HUES6 (cell line): ENCODE measurements at regions not wholly inside any gene's neighbourhood (a gene's known extent, or its start where the extent isn't known, plus 50 kb on each side); places are given as distances from the start of the nearest gene placed in this dataset.

Experiments
- H3K27ac ChIP-seq: 2 replicates; pipeline ENCODE4 v1.7.0; 2013; ENCODE audit warnings: low read depth, mild to moderate bottlenecking, low read length, inconsistent platforms
- H3K27me3 ChIP-seq: 2 replicates; pipeline ENCODE4 v1.6.1; 2013; ENCODE audit warnings: low read length; ENCODE audit not compliant: control insufficient read depth, insufficient read depth
- H3K36me3 ChIP-seq: 2 replicates; pipeline ENCODE4 v1.6.1; 2013; ENCODE audit warnings: low read length; ENCODE audit not compliant: control insufficient read depth, insufficient read depth
- H3K4me1 ChIP-seq: 2 replicates; pipeline ENCODE4 v1.6.1; 2013; ENCODE audit warnings: low read length; ENCODE audit not compliant: control insufficient read depth, insufficient read depth
- H3K4me3 ChIP-seq: 2 replicates; pipeline ENCODE4 v1.5.1; 2013; ENCODE audit warnings: low read depth, low read length
- H3K9ac ChIP-seq: one replicate; pipeline ENCODE4 v1.6.1; 2013; ENCODE audit warnings: mild to moderate bottlenecking, low read length
- H3K9me3 ChIP-seq: 2 replicates; pipeline ENCODE4 v1.6.1; 2013; ENCODE audit warnings: low read depth, low read length; ENCODE audit not compliant: control insufficient read depth, insufficient read depth

DNA sequence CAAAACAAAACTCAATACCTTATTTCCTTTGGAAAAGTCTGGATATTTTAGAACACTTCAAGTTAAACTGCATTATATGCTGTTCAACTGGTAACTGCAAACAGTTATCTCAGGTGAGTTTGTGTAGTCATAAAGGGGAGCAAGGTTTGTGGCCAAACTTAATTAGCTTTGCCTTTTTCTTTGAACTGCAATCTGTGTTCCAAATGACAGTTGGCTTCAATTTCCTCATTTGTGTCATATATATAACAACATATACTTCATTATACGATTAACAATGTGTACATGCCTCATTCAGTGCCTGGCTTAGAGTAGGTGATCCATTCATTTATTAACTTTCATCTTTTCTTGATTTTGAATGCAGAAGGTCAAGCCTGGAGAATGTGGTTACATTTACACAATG, 55.8 kb downstream of the KCNE4 start:
- Histone ChIP-seq H3K9me3 (no peaks in the 10 kb centered on the region), H3K4me3 (no peak overlapping the region)

DNA sequence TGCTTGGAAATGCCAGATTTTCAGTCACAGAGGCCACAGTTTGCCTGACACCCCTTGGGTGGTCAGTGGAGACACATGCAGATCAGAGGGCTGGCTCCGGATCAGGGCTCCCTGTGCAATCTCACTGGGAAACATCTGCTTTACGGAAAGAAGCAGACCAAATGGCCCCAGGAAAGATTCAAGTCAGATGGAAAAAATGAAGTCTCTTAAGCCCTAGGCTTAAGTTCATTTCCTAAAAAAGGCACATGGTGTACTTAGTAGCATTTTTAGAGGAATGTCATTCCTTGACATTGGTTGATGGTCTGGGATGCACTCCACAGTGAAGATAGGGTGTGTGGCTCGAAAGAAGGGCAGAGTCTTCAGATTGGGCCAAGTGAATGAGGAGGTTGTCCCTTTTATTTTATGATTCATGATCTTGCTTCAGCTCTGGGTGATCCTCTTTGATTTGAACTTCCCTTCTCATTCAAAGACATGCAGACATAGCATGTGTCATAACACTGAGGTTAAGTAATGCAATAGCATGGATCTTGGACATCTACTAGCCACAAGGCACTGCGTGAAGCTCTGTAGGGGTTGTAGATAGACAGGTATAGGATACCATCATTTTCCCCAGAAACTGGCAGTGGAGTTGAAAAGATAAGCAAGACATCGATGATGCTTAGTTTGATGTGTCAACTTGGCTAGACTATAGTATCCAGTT, 56.5 kb downstream of the KCNE4 start:
- Histone ChIP-seq H3K27me3 (no peaks in the 10 kb centered on the region), H3K27ac (no peak overlapping the region), H3K9me3 (no peaks in the 10 kb centered on the region), H3K4me3 (no peak overlapping the region), H3K36me3 (no peaks in the 10 kb centered on the region), H3K9ac (no peak overlapping the region), H3K4me1 (peaks cover 7% of the 10 kb centered on the region; the same call in 1 of the 2 replicates)

More for the DNA sequence above, 55.8 kb downstream of the KCNE4 start:
- H3K9ac ChIP-seq: no peak overlapping the region
- no peaks in the 10 kb centered on the region for H3K27me3 ChIP-seq
- no peaks in the 10 kb centered on the region for H3K36me3 ChIP-seq
- H3K4me1 ChIP-seq: peaks cover 7% of the 10 kb centered on the region; the same call in 1 of the 2 replicates
- no peak overlapping the region for H3K27ac ChIP-seq

DNA sequence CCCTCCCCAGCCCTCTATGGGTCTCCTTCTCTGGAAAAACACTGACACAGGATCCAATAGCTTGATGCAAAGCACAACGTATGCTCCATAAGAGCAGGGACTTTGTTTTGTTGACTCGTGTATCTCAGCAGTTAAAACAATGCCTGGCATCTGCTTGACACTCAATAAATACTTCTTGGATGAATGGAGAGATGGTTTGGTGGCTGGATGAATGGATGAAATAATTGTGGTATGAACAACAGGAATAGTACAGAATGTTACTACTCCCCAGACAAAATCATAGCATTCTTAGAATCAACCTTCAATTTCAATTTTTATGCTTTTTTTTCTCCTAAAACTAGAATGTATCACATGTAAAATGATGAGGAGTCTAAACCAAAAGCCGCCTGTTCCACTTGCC, 57.4 kb downstream of the KCNE4 start:
- no peaks in the 10 kb centered on the region for H3K9me3 ChIP-seq
- no peaks in the 10 kb centered on the region for H3K27me3 ChIP-seq
- peaks cover 7% of the 10 kb centered on the region; the same call in 1 of the 2 replicates for H3K4me1 ChIP-seq
- H3K9ac ChIP-seq: no peak overlapping the region
- no peak overlapping the region for H3K4me3 ChIP-seq
- H3K27ac ChIP-seq: no peak overlapping the region
- no peaks in the 10 kb centered on the region for H3K36me3 ChIP-seq

DNA sequence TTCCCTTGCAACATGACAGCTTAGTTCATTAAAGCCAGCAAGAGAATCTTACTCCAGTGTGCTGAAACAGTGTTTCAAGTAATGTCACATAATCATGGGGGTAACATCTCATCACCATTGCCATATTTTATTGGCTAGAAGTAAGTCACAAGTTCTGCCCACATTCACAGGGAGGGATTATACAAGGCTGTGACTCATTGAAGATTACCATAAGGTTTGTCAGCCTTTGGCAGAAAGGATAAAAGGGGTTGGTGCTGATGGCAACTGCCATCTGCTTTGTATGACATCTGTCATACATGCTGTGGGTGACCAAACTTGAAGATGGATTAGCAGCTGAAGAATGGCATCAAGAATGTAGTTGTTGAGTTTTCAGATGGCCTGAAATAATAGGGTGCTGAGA, 61.2 kb downstream of the KCNE4 start:
- no peaks in the 10 kb centered on the region for H3K9me3 ChIP-seq
- no peak overlapping the region for H3K9ac ChIP-seq
- H3K4me3 ChIP-seq: no peak overlapping the region
- peaks cover 6% of the 10 kb centered on the region; the same call in 1 of the 2 replicates for H3K4me1 ChIP-seq
- no peaks in the 10 kb centered on the region for H3K36me3 ChIP-seq
- no peaks in the 10 kb centered on the region for H3K27me3 ChIP-seq
- no peak overlapping the region for H3K27ac ChIP-seq

DNA sequence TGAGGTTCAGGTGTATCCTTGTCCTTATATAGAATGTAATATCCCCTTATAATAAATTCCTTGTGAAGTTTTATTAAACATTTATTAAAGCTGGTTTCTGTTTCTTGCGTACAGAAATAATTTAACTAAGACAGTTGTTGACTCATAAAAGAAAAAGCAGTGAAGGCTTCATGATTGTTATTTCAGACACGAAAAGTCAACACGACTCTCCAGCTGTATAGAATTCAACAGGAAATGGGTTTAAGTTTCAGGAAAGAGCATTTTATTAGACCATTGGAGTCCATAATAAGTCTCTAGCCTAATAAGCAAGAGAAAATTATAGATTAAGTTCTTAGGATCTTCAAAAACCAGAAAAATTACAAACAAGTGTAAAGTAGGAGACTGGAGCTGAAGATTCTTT, 62.2 kb downstream of the KCNE4 start:
- no peak overlapping the region for H3K27ac ChIP-seq
- H3K9me3 ChIP-seq: no peaks in the 10 kb centered on the region
- H3K4me3 ChIP-seq: no peak overlapping the region
- H3K27me3 ChIP-seq: no peaks in the 10 kb centered on the region
- no peak overlapping the region for H3K9ac ChIP-seq
- H3K4me1 ChIP-seq: no peaks in the 10 kb centered on the region
- no peaks in the 10 kb centered on the region for H3K36me3 ChIP-seq

DNA sequence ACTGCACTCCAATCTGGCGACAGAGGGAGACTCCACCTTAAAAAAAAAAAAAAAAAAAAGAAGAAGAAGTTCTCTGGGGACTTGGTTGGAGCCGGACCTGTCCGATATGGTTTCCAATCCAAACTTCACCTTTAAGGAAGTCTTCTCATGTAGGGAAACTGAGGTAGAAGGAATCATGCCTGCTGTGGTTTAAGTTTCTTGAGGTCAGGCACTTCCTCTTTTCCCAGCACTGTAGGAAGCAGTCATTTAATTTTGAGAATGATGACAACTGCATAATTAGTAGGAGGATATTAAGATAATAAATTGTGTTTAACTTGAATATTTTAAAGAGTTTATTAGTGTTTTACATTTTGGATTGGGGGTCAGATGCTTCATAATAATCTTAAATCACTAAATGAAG, 62.9 kb downstream of the KCNE4 start:
- H3K36me3 ChIP-seq: no peaks in the 10 kb centered on the region
- no peaks in the 10 kb centered on the region for H3K27me3 ChIP-seq
- no peaks in the 10 kb centered on the region for H3K4me1 ChIP-seq
- H3K9me3 ChIP-seq: no peaks in the 10 kb centered on the region
- no peak overlapping the region for H3K9ac ChIP-seq
- H3K4me3 ChIP-seq: no peak overlapping the region
- no peak overlapping the region for H3K27ac ChIP-seq

DNA sequence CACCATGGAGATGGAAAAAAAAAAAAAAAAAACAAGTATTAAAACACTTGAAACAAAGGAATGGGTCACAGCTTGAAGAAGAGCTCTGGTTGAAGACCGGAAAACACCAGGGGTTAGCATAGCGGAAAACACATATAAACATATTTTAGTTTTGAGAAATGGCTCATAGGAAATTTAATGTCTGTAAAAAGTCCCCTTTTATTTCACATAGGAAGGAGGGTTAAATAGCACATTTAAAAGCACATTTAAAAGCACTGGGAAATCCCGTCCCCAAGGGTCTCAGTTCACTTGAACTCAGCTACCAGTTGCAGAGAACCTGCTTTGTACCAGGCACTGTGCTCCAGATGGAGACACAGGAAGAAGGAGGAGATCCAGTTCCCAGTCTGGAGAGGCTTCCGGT, 65.5 kb downstream of the KCNE4 start:
- no peak overlapping the region for H3K4me3 ChIP-seq
- H3K27me3 ChIP-seq: no peaks in the 10 kb centered on the region
- no peaks in the 10 kb centered on the region for H3K36me3 ChIP-seq
- H3K9me3 ChIP-seq: no peaks in the 10 kb centered on the region
- no peak overlapping the region for H3K27ac ChIP-seq
- no peak overlapping the region for H3K9ac ChIP-seq
- peaks cover 2% of the 10 kb centered on the region; the same call in 1 of the 2 replicates for H3K4me1 ChIP-seq

- Histone ChIP-seq H3K4me3 (no peak overlapping the region), H3K36me3 (no peaks in the 10 kb centered on the region), H3K27ac (no peak overlapping the region), H3K9ac (no peak overlapping the region), H3K9me3 (no peaks in the 10 kb centered on the region), H3K4me1 (peaks cover 17% of the 10 kb centered on the region), H3K27me3 (no peaks in the 10 kb centered on the region)
These were observed 69.3 kb downstream of the KCNE4 start for GRCh38 chr2:223121283-223121682.

- H3K9ac ChIP-seq: no peak overlapping the region
- H3K9me3 ChIP-seq: no peaks in the 10 kb centered on the region
- no peaks in the 10 kb centered on the region for H3K36me3 ChIP-seq
- H3K27ac ChIP-seq: no peak overlapping the region
- H3K27me3 ChIP-seq: no peaks in the 10 kb centered on the region
- peaks cover 17% of the 10 kb centered on the region for H3K4me1 ChIP-seq
- no peak overlapping the region for H3K4me3 ChIP-seq
These were observed 70.8 kb downstream of the KCNE4 start for GRCh38 chr2:223122781-223123180.

DNA sequence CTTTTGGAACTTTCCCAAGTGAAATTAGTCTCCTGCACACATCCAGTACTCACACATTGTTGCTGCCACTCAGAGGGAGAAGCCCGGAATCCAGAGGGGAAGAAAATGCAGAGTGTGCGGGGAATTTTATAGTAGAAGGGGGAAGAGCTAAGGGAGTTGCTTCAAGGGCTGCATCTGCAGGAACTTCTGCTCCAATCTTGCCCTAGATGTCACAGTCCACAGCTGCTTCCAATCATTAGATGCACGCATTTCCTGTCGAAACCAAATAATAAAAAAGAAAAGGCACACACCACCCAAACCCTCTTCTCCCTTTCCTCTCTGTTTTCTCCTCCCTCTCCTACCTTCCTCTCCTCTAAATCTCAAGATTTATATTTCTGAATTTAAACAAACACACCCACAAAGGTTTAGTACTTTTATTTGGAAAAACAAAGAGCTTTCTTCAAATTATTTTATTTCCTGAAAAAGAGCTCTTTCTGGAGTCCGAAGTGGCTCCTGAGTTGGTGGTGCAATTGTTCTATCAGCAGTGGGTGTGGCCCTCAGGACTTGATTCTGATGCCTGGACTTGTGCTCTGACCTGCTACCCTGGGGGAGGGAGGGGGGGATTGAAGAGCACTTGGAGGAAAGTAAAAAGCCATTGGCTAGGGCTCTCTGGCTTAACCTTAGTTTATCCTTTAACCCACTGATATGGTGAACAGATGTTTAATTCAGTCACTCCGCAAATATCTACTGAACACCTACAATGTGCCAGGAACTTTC, 72.0 kb downstream of the KCNE4 start:
- no peaks in the 10 kb centered on the region for H3K9me3 ChIP-seq
- H3K27me3 ChIP-seq: no peaks in the 10 kb centered on the region
- H3K4me3 ChIP-seq: no peak overlapping the region
- H3K4me1 ChIP-seq: peaks cover 17% of the 10 kb centered on the region
- no peak overlapping the region for H3K27ac ChIP-seq
- H3K9ac ChIP-seq: no peak overlapping the region
- no peaks in the 10 kb centered on the region for H3K36me3 ChIP-seq

DNA sequence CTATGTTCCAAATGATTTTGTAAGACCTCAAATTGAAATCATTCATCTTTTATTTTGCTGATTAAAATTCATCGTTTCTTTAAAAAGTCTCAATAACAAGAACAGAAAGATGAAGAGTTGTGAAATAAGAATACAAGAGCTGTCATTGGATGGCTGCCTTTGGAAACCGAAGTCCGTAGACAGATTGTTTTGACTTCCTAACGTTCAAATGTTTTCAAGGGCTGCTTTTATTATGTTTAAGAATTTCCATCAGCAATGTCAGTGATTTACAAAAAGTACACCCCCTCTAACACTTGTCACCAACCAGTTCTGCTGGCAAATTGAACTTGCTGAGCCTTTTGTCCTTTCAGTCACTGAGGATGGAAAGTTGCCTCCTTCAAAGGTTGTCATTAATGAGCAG, 89.6 kb downstream of the KCNE4 start:
- H3K27ac ChIP-seq: no peak overlapping the region

More for the DNA sequence above, 89.6 kb downstream of the KCNE4 start:
- Histone ChIP-seq H3K9ac (no peak overlapping the region), H3K4me1 (no peaks in the 10 kb centered on the region), H3K36me3 (no peaks in the 10 kb centered on the region), H3K9me3 (no peaks in the 10 kb centered on the region), H3K4me3 (no peak overlapping the region), H3K27me3 (no peaks in the 10 kb centered on the region)
